Fibroblast of mammary gland (primary cell): ENCODE measurements at regions not wholly inside any gene's neighbourhood (a gene's known extent, or its start where the extent isn't known, plus 50 kb on each side); places are given as distances from the start of the nearest gene placed in this dataset.

Experiments
- DNase-seq: peaks from one replicate; pipeline ENCODE4 v3.0.0-alpha.2; 2010; ENCODE audit warnings: low read depth
- H3K4me3 ChIP-seq: 2 replicates; pipeline ENCODE4 v1.5.1; 2011; ENCODE audit warnings: low read depth, mild to moderate bottlenecking, low read length, moderate library complexity; ENCODE audit not compliant: control insufficient read depth
- CTCF ChIP-seq: conservative IDR thresholded peaks from 2 replicates; pipeline ENCODE4 v1.5.1; 2011; ENCODE audit warnings: low read depth, low read length, inconsistent platforms; ENCODE audit not compliant: control insufficient read depth, insufficient read depth

GRCh38 chr11:134923441-134923840, 511.4 kb upstream of the B3GAT1 start:
- H3K4me3 ChIP-seq: no peak overlapping the region
- TF ChIP-seq CTCF: no peak
- DNase-seq: no peak

GRCh38 chr11:134921938-134922337, 509.9 kb upstream of the B3GAT1 start:
- TF ChIP-seq CTCF: no peak
- DNase-seq: no peak
- no peak overlapping the region for H3K4me3 ChIP-seq

- DNase-seq: no peak
- H3K4me3 ChIP-seq: no peak overlapping the region
- no peak for TF ChIP-seq CTCF
Observed at GRCh38 chr11:134920851-134921608, 509.0 kb upstream of the B3GAT1 start.

GRCh38 chr11:134916421-134917213, 504.6 kb upstream of the B3GAT1 start:
- no peak for DNase-seq

GRCh38 chr11:134915881-134916280, 503.8 kb upstream of the B3GAT1 start:
- H3K4me3 ChIP-seq: no peak overlapping the region
- no peak for TF ChIP-seq CTCF
- no peak for DNase-seq

More at GRCh38 chr11:134916421-134917213, 504.6 kb upstream of the B3GAT1 start:
- TF ChIP-seq CTCF: no peak
- H3K4me3 ChIP-seq: no peak overlapping the region

- TF ChIP-seq CTCF: no peak
- H3K4me3 ChIP-seq: no peak overlapping the region
- no peak for DNase-seq
Observed at GRCh38 chr11:134915212-134915611, 503.2 kb upstream of the B3GAT1 start.
